Activated CD4-positive, alpha-beta T cell treated with anti-CD3 and anti-CD28 coated beads, Interleukin-2, amount 50 U/mL, for 48 hours (primary cell): ENCODE measurements at regions not wholly inside any gene's neighbourhood (a gene's known extent, or its start where the extent isn't known, plus 50 kb on each side); places are given as distances from the start of the nearest gene placed in this dataset.

ENCODE experiments used
- DNase-seq, 2 experiments: peaks; one replicate each; pipeline ENCODE4 v3.0.0-alpha.2; 2020

GRCh38 chr2:67625690-67626475 is 228.8 kb downstream of the ETAA1 start:
- DNase-seq: no peak

GRCh38 chr2:67626656-67627055 is 229.5 kb downstream of the ETAA1 start:
- no peak for DNase-seq

GRCh38 chr2:67627456-67628207 is 230.5 kb downstream of the ETAA1 start:
- DNase-seq: no peak

- DNase-seq: no peak
Measured at GRCh38 chr2:67628892-67629291, 231.8 kb downstream of the ETAA1 start.

- DNase-seq: no peak
Measured at GRCh38 chr2:67631483-67631882, 234.3 kb downstream of the ETAA1 start.

GRCh38 chr2:67633212-67633856 is 236.2 kb downstream of the ETAA1 start:
- DNase-seq: no peak

GRCh38 chr2:67638146-67638545 is 241.0 kb downstream of the ETAA1 start:
- no peak for DNase-seq

GRCh38 chr2:67641312-67642045 is 244.3 kb downstream of the ETAA1 start:
- no peak for DNase-seq

GRCh38 chr2:67642046-67642382 is 244.9 kb downstream of the ETAA1 start:
- no peak for DNase-seq

- no peak for DNase-seq
Measured at GRCh38 chr2:67642961-67643360, 245.8 kb downstream of the ETAA1 start.

- no peak for DNase-seq
Measured at GRCh38 chr2:67645280-67646138, 248.4 kb downstream of the ETAA1 start.

- DNase-seq: no peak
Measured at GRCh38 chr2:67646714-67647333, 249.7 kb downstream of the ETAA1 start.

- no peak for DNase-seq
Measured at GRCh38 chr2:67649331-67650261, 252.5 kb downstream of the ETAA1 start.

- DNase-seq: peak in 1 of 2 experiments; percentile 8
Measured at GRCh38 chr2:67650291-67651133, 253.4 kb downstream of the ETAA1 start.

GRCh38 chr2:67651565-67651964 is 254.4 kb downstream of the ETAA1 start:
- DNase-seq: no peak

GRCh38 chr2:67652679-67653078 is 255.5 kb downstream of the ETAA1 start:
- no peak for DNase-seq

- no peak for DNase-seq
Measured at GRCh38 chr2:67656875-67657274, 259.7 kb downstream of the ETAA1 start.

- DNase-seq: no peak
Measured at GRCh38 chr2:67658820-67659219, 261.7 kb downstream of the ETAA1 start.

GRCh38 chr2:67660015-67660602 is 263.0 kb downstream of the ETAA1 start:
- no peak for DNase-seq
